NCI-H510A (cell line): ENCODE measurements at regions not wholly inside any gene's neighbourhood (a gene's known extent, or its start where the extent isn't known, plus 50 kb on each side); places are given as distances from the start of the nearest gene placed in this dataset.
"Not testable (repeated sequence)": the region's sequence is repeated elsewhere in the genome, so short reads cannot be mapped to it uniquely, and the experiment has no call there.

Source experiments
- DNase-seq: peaks from one replicate; lab custom pipeline; 2025; lab: John Stamatoyannopoulos, UW

GRCh38 chr9:90526386-90526785 is 116.2 kb downstream of the DIRAS2 start:
- no peak for DNase-seq

GRCh38 chr9:90536094-90536493 is 106.5 kb downstream of the DIRAS2 start:
- DNase-seq: not testable (repeated sequence)

GRCh38 chr9:90538566-90538965 is 104.1 kb downstream of the DIRAS2 start:
- no peak for DNase-seq

- no peak for DNase-seq
Observed at GRCh38 chr9:90539286-90539685, 103.3 kb downstream of the DIRAS2 start.

- DNase-seq: no peak
Observed at GRCh38 chr9:90540734-90541133, 101.9 kb downstream of the DIRAS2 start.

GRCh38 chr9:90544488-90544887 is 98.1 kb downstream of the DIRAS2 start:
- no peak for DNase-seq

- peak; percentile 33 for DNase-seq
Observed at GRCh38 chr9:90546200-90546599, 96.4 kb downstream of the DIRAS2 start.

GRCh38 chr9:90547896-90548295 is 94.7 kb downstream of the DIRAS2 start:
- no peak for DNase-seq

GRCh38 chr9:90552317-90552716 is 90.3 kb downstream of the DIRAS2 start:
- no peak for DNase-seq

- DNase-seq: no peak
Observed at GRCh38 chr9:90555351-90556057, 87.1 kb downstream of the DIRAS2 start.

GRCh38 chr9:90556897-90557675 is 85.5 kb downstream of the DIRAS2 start:
- no peak for DNase-seq

GRCh38 chr9:90559075-90560073 is 83.2 kb downstream of the DIRAS2 start:
- no peak for DNase-seq
